A549 (cell line): ENCODE measurements at regions not wholly inside any gene's neighbourhood (a gene's known extent, or its start where the extent isn't known, plus 50 kb on each side); places are given as distances from the start of the nearest gene placed in this dataset.

Experiments
- CTCF ChIP-seq: fragments of >200 bp; sonication (Bioruptor Twin); formaldehyde crosslinking; IDR thresholded peaks from 3 replicates; pipeline ENCODE4 v1.5.1; 2016
- FOSL2 ChIP-seq, 2 experiments: fragments of 450-650 bp in 1 of 2; fragments of >200 bp in 1 of 2; sonication (Bioruptor Twin) in 1 of 2; formaldehyde crosslinking; IDR thresholded peaks; 2 replicates each; pipeline versions ENCODE4 v1.5.0 to v1.6.1; 2016 to 2020; ENCODE audit warnings: mild to moderate bottlenecking in 1 of 2, moderate library complexity in 1 of 2
- JUN ChIP-seq, 2 experiments: fragments of >200 bp; sonication (Bioruptor Twin); formaldehyde crosslinking; IDR thresholded peaks; 2 replicates in 1 of 2; 3 replicates in 1 of 2; pipeline ENCODE4 v1.6.1; 2016 to 2017

- TF ChIP-seq JUN (IDR thresholded peaks at IDR 0.05): no peak
- TF ChIP-seq CTCF: no peak
- no peak for TF ChIP-seq FOSL2 (IDR thresholded peaks at IDR 0.05)
- TF ChIP-seq FOSL2 (CRISPR knock-in tag; IDR thresholded peaks at IDR 0.05): no peak
These were observed 128.4 kb upstream of the JAG1 start for GRCh38 chr20:10802236-10802635.
